Adrenal gland (tissue), 9 donors: ENCODE measurements at regions not wholly inside any gene's neighbourhood (a gene's known extent, or its start where the extent isn't known, plus 50 kb on each side); places are given as distances from the start of the nearest gene placed in this dataset.
"Not testable (repeated sequence)": the region's sequence is repeated elsewhere in the genome, so short reads cannot be mapped to it uniquely, and the experiment has no call there.

Experiments used
- DNase-seq, 7 donors: peaks; one replicate each; pipeline ENCODE4 v3.0.0-alpha.2; 2019 to 2020
- H3K27ac ChIP-seq, 5 donors: fragments of 200-600 bp; sonication (generic) in 4 of 5; 1 replicate in 3 of 5; 2 replicates in 2 of 5; pipeline versions ENCODE4 v1.5.1 to v1.8.0; 2016 to 2020; ENCODE audit warnings: mild to moderate bottlenecking in 1 of 5
- H3K27me3 ChIP-seq: fragments of 200-600 bp; 2 replicates; pipeline ENCODE4 v1.8.0; 2021
- H3K36me3 ChIP-seq, 2 donors: fragments of 200-600 bp; replicated peaks in 1 of 2; 1 replicate in 1 of 2; 2 replicates in 1 of 2; pipeline versions ENCODE4 v1.5.1 to v1.8.0; 2018 to 2022
- H3K4me1 ChIP-seq, 2 donors: fragments of 200-600 bp; replicated peaks in 1 of 2; 1 replicate in 1 of 2; 2 replicates in 1 of 2; pipeline versions ENCODE4 v1.5.1 to v1.8.0; 2018 to 2021
- H3K4me3 ChIP-seq, 4 donors: fragments of 200-600 bp; sonication (generic) in 3 of 4; one replicate each; pipeline ENCODE4 v1.5.1; 2016 to 2018
- H3K9me3 ChIP-seq, 3 donors: fragments of 200-600 bp; sonication (generic) in 1 of 3; replicated peaks in 1 of 3; 1 replicate in 2 of 3; 2 replicates in 1 of 3; pipeline versions ENCODE4 v1.5.1 to v1.8.0; 2016 to 2021
- POLR2A ChIP-seq, 2 donors: fragments of 450-650 bp; IDR thresholded peaks; one replicate each; pipeline ENCODE4 v1.6.1; 2017; ENCODE audit warnings: antibody characterized with exemption in 2 of 2, mild to moderate bottlenecking in 2 of 2, moderate library complexity in 1 of 2
- WGBS, 4 donors: extraction: QIAGEN DNeasy Blood & Tissue Kit in 2 of 4; methylation state at CpG; one replicate each; pipeline versions ENCODE4 v1.1.5 to v1.1.7; 2013 to 2017; 5-methylcytosine and 5-hydroxymethylcytosine counted together
- intact Hi-C, 2 donors: fragments of 100-400 bp; cut with DNase I; formaldehyde crosslinking; loops; one replicate each; pipeline versions ENCODE4 v1.14.1 to v1.15.0; 2022 to 2023
- TF ChIP-seq, protein P1 (sequence below), 6 experiments: fragments of 450-650 bp in 4 of 6; fragments of 200-600 bp in 2 of 6; sonication (generic) in 1 of 6; IDR thresholded peaks; 1 replicate in 5 of 6; 2 replicates in 1 of 6; pipeline versions ENCODE4 v1.5.1 to v1.8.0; 2016 to 2021; ENCODE audit warnings: antibody characterized with exemption in 6 of 6, mild to moderate bottlenecking in 2 of 6, moderate library complexity in 1 of 6
- donor health status: healthy with polysubstance abuse.
- donor health status: Bipolar disorder and iron deficiency.
- donor health status: DM: yes; HTN: yes; CAD: no.
- donor health status: DM: no; HTN: no; CAD: no.
- donor health status: DM: no; HTN: no; CAD: no.

DNA sequence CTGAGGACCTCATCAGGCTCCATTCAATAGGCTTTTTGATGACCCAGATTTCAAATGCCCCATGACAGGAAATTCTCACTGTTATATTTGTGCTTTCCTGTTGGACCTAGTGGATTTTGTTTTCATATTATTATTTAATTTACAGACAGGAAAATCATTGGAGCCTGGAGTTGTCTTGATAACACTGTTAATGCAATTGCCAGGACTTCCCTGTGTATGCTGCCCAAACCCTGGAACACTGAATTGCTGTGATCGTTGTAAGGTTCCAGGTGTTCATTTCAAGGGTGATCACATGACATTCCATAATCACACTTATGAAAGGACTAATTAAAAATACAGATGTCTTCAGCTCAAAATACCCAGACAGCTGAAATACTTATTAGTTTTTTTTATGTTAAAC, 783.2 kb downstream of the DHX35 start:
- intact Hi-C loops, result no loop called here

DNA sequence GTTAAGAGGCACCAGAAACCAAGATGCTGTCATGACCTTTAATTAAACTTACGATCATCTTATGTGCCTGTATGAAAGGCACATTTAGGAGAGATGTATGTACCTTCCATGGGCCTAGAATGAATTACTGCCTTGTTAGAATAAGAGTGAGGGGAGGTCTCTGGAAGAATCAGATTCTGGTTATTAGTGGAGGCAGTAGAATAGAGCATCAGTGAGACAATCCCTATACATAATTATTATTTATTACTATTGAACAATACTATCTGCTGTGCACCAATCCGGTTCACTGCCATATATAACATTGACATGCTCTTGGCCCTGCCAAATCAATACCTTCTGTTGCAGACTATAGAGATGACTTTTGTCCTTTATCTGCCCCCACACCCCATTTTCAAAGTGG, 776.5 kb downstream of the DHX35 start:
- Histone ChIP-seq H3K9me3 (no peaks in the 10 kb centered on the region), H3K36me3 (no peaks in the 10 kb centered on the region), H3K27me3 (no peaks in the 10 kb centered on the region), H3K4me1 (no peaks in the 10 kb centered on the region), H3K4me3 (no peak overlapping the region), H3K27ac (no peak overlapping the region)
- 81 to 92% (median 86%) methylated on average over 2 of the region's 2 CpGs for WGBS, 4 donors
- no peak for TF ChIP-seq POLR2A (IDR thresholded peaks at IDR 0.05)
- TF ChIP-seq, protein P1, sequence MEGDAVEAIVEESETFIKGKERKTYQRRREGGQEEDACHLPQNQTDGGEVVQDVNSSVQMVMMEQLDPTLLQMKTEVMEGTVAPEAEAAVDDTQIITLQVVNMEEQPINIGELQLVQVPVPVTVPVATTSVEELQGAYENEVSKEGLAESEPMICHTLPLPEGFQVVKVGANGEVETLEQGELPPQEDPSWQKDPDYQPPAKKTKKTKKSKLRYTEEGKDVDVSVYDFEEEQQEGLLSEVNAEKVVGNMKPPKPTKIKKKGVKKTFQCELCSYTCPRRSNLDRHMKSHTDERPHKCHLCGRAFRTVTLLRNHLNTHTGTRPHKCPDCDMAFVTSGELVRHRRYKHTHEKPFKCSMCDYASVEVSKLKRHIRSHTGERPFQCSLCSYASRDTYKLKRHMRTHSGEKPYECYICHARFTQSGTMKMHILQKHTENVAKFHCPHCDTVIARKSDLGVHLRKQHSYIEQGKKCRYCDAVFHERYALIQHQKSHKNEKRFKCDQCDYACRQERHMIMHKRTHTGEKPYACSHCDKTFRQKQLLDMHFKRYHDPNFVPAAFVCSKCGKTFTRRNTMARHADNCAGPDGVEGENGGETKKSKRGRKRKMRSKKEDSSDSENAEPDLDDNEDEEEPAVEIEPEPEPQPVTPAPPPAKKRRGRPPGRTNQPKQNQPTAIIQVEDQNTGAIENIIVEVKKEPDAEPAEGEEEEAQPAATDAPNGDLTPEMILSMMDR (IDR thresholded peaks at IDR 0.05), result no peak
- intact Hi-C loops, result no loop called here
- DNase-seq, result no peak

More for the DNA sequence above, 783.2 kb downstream of the DHX35 start:
- Histone ChIP-seq H3K27me3 (no peaks in the 10 kb centered on the region), H3K27ac (no peak overlapping the region), H3K9me3 (peaks cover 0 to 12% (median 4%) of the 10 kb centered on the region in 3 donors), H3K4me1 (no peaks in the 10 kb centered on the region), H3K4me3 (no peak overlapping the region), H3K36me3 (peaks cover 0 to 5% of the 10 kb centered on the region in 2 donors)
- WGBS, 4 donors, result 60 to 71% (median 69%) methylated on average over 1 of the region's 1 CpG
- no peak for TF ChIP-seq POLR2A (IDR thresholded peaks at IDR 0.05)
- TF ChIP-seq, protein P1 (IDR thresholded peaks at IDR 0.05), result no peak
- no peak for DNase-seq

DNA sequence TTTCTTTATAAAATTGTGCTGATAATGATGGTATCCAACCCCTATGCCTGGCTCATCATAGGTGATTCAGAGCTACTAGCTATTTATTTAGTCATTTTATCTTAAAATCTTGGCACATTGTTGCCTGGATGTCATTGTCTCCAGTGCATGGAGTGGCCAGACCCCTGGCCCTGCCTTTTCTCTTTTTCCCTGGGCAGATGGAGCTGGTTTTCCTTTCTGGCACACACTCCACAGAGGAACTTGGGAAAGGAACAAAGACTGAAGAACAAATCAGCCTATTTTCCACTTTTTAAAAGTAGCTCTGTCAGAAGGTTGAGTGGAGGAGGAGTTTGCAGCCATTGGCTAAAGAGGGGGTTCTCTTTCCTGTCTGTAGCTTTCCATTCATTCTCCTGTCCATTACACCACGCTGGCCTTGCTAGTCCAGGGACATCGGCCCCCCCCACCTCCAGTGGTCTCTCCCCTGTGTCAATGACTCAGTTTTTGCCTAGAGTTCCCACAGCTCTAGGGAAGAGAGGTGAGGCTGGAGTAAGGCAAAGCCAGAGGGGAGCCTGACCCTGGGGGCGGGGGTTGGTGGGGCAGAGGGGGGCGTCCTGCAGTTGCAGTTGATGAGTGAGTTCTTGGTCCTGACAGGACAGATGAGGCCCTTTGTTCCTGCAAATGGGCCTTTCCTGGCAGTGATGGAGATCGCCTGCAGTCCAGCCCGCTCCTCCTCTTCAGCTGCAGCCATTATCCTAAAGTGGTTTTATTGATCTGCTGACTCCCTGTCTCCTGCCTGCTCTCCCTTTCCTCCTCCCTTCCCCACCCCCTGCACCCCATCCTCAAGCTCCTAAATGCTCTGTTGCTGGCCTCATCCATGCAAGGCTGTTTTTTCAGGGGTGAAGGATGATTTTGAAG, 774.5 kb downstream of the DHX35 start:
- no peak for DNase-seq
- H3K4me1 ChIP-seq, result no peaks in the 10 kb centered on the region
- no peak overlapping the region for H3K27ac ChIP-seq
- TF ChIP-seq POLR2A (IDR thresholded peaks at IDR 0.05), result no peak
- TF ChIP-seq, protein P1 (IDR thresholded peaks at IDR 0.05), result no peak
- H3K36me3 ChIP-seq, result no peaks in the 10 kb centered on the region
- H3K4me3 ChIP-seq, result no peak overlapping the region
- no peaks in the 10 kb centered on the region for H3K27me3 ChIP-seq
- WGBS, 4 donors, result 66 to 86% (median 75%) methylated on average over 6 of the region's 6 CpGs
- intact Hi-C loops, result no loop called here
- no peaks in the 10 kb centered on the region for H3K9me3 ChIP-seq

DNA sequence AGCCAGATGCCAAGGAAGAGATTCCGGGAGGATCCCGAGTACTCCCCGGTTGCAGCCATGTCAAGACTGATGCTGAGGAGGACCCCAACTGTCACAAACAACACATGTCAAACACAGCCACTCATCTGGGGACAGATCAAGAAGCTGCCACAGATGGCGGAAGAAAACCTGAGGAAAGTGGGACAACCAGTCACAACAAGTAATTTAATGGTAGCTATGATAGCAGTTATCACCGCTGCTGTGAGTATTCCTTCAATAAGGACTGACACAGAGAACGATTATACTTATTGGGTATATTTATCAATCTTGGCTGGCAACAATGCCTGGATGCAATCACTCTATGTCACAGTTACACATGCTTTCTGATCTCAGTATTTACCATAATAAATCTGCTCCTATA, 763.4 kb downstream of the DHX35 start:
- H3K9me3 ChIP-seq, H3K36me3 ChIP-seq, intact Hi-C loops, DNase-seq, H3K27ac ChIP-seq, H3K4me1 ChIP-seq, H3K27me3 ChIP-seq, H3K4me3 ChIP-seq: not testable (repeated sequence)
- 87 to 93% (median 89%) methylated on average over 6 of the region's 6 CpGs for WGBS, 4 donors

DNA sequence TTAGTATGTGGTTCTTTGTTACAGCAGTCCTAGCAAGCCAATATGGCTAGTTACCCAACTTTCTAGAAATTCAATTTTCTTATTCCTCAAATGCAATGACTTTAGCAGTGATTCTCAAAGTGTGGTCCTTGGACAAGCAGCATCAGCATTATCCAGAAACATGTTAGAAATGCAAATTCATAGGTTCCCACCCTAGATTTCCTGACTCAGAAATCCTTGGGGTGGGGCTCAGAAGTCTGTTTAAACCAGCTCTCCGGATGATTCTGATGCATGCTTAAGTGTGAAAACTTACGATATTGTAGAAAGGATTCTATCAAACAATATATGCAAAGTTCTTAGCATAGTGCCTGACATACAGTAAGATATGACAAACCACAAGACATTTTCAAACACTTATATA, 757.1 kb downstream of the DHX35 start:
- TF ChIP-seq POLR2A (IDR thresholded peaks at IDR 0.05), result no peak
- TF ChIP-seq, protein P1 (IDR thresholded peaks at IDR 0.05), result no peak
- H3K9me3 ChIP-seq, result no peaks in the 10 kb centered on the region
- H3K36me3 ChIP-seq, result no peaks in the 10 kb centered on the region
- no peak overlapping the region for H3K27ac ChIP-seq
- no peak for DNase-seq
- H3K27me3 ChIP-seq, result no peaks in the 10 kb centered on the region
- H3K4me3 ChIP-seq, result no peak overlapping the region
- WGBS, 4 donors, result 89 to 96% (median 94%) methylated on average over 2 of the region's 2 CpGs
- intact Hi-C loops, result no loop called here
- no peaks in the 10 kb centered on the region for H3K4me1 ChIP-seq
